Astrocyte (in vitro differentiated cells and primary cell): ENCODE measurements at regions not wholly inside any gene's neighbourhood (a gene's known extent, or its start where the extent isn't known, plus 50 kb on each side); places are given as distances from the start of the nearest gene placed in this dataset.

Experiments used
- DNase-seq: peaks from one replicate; pipeline ENCODE4 v3.0.0-alpha.2; 2010; ENCODE audit warnings: low read depth
- FAIRE-seq: peaks from 2 replicates; lab custom pipeline; 2011; peaks lifted over from hg19 to GRCh38; lab: Jason Lieb, UNC
- H2AFZ ChIP-seq: 2 replicates; pipeline ENCODE4 v1.6.0; 2012; ENCODE audit warnings: low read depth, low read length, inconsistent platforms
- H3K27ac ChIP-seq: 2 replicates; pipeline ENCODE4 v1.5.1; 2011; ENCODE audit warnings: low read depth, low read length, inconsistent platforms
- H3K27me3 ChIP-seq: 2 replicates; pipeline ENCODE4 v1.6.0; 2011; ENCODE audit warnings: low read length, inconsistent platforms; ENCODE audit not compliant: insufficient read depth
- H3K36me3 ChIP-seq: 2 replicates; pipeline ENCODE4 v1.5.1; 2011; ENCODE audit warnings: low read length, inconsistent platforms; ENCODE audit not compliant: insufficient read depth
- H3K4me1 ChIP-seq: 2 replicates; pipeline ENCODE4 v1.5.1; 2011; ENCODE audit warnings: low read length, inconsistent platforms; ENCODE audit not compliant: insufficient read depth
- H3K4me2 ChIP-seq: 2 replicates; pipeline ENCODE4 v1.6.0; 2012; ENCODE audit warnings: low read length, inconsistent platforms
- H3K4me3 ChIP-seq: 2 replicates; pipeline ENCODE4 v1.5.1; 2011; ENCODE audit warnings: low read depth, mild to moderate bottlenecking, low read length, inconsistent platforms; ENCODE audit not compliant: insufficient read depth
- H3K79me2 ChIP-seq: 2 replicates; pipeline ENCODE4 v1.6.0; 2012; ENCODE audit warnings: mild to moderate bottlenecking, low read length, inconsistent platforms; ENCODE audit not compliant: insufficient read depth
- H3K9ac ChIP-seq: 2 replicates; pipeline ENCODE4 v1.6.0; 2012; ENCODE audit warnings: mild to moderate bottlenecking, low read length, inconsistent platforms
- H3K9me3 ChIP-seq: 2 replicates; pipeline ENCODE4 v1.5.1; 2012; ENCODE audit warnings: low read depth, mild to moderate bottlenecking, low read length, inconsistent platforms; ENCODE audit not compliant: insufficient read depth
- H4K20me1 ChIP-seq: 2 replicates; pipeline ENCODE4 v1.6.0; 2012; ENCODE audit warnings: low read length, inconsistent platforms; ENCODE audit not compliant: insufficient read depth
- H3K27ac Mint-ChIP-seq: one replicate; pipeline ENCODE4 v1.8.0; 2021; ENCODE audit warnings: mild to moderate bottlenecking, mixed read lengths; ENCODE audit not compliant: unreplicated experiment
- H3K27me3 Mint-ChIP-seq: one replicate; pipeline ENCODE4 v1.8.0; 2021; ENCODE audit warnings: low read depth, mixed read lengths; ENCODE audit not compliant: unreplicated experiment
- H3K36me3 Mint-ChIP-seq: one replicate; pipeline ENCODE4 v1.8.0; 2021; ENCODE audit warnings: low read depth, mixed read lengths; ENCODE audit not compliant: unreplicated experiment
- H3K4me1 Mint-ChIP-seq: one replicate; pipeline ENCODE4 v1.8.0; 2021; ENCODE audit warnings: low read depth, mixed read lengths; ENCODE audit not compliant: unreplicated experiment
- H3K4me3 Mint-ChIP-seq: one replicate; pipeline ENCODE4 v1.8.0; 2021; ENCODE audit warnings: mild to moderate bottlenecking, moderate library complexity, mixed read lengths; ENCODE audit not compliant: unreplicated experiment
- H3K9me3 Mint-ChIP-seq: one replicate; pipeline ENCODE4 v1.8.0; 2021; ENCODE audit warnings: mild to moderate bottlenecking, mixed read lengths; ENCODE audit not compliant: unreplicated experiment
- CTCF ChIP-seq: IDR thresholded peaks from 2 replicates; pipeline ENCODE4 v1.5.1; 2011; ENCODE audit warnings: low read depth, mild to moderate bottlenecking, inconsistent platforms, low read length, moderate library complexity; ENCODE audit not compliant: insufficient read depth
- EZH2 ChIP-seq: IDR thresholded peaks from 2 replicates; pipeline ENCODE4 v1.6.1; 2012; ENCODE audit warnings: mild to moderate bottlenecking, low read length, inconsistent platforms; ENCODE audit not compliant: insufficient read depth

- Histone ChIP-seq H4K20me1 (no peaks in the 10 kb centered on the region), H3K4me1 (peaks cover 2% of the 10 kb centered on the region), H3K36me3 (no peaks in the 10 kb centered on the region), H3K27me3 (peaks cover 18% of the 10 kb centered on the region), H3K9ac (no peak overlapping the region), H3K27ac (no peak overlapping the region), H3K79me2 (no peaks in the 10 kb centered on the region), H3K4me3 (no peak overlapping the region), H3K4me2 (no peak overlapping the region), H2AFZ (no peak overlapping the region), H3K9me3 (no peaks in the 10 kb centered on the region)
- no peaks in the 10 kb centered on the region for H3K36me3 Mint-ChIP-seq
- H3K4me1 Mint-ChIP-seq: peaks cover 8% of the 10 kb centered on the region
- H3K9me3 Mint-ChIP-seq: peaks cover 3% of the 10 kb centered on the region
- DNase-seq: no peak
- FAIRE-seq: no peak
- peaks cover 12% of the 10 kb centered on the region for H3K27me3 Mint-ChIP-seq
- no peak overlapping the region for H3K4me3 Mint-ChIP-seq
- H3K27ac Mint-ChIP-seq: no peak overlapping the region
- TF ChIP-seq CTCF (no peak), EZH2 (no peak)
These were observed 151.9 kb upstream of the PELI1 start for GRCh38 chr2:64296140-64296480.

- Histone ChIP-seq H3K9ac (no peak overlapping the region), H4K20me1 (no peaks in the 10 kb centered on the region), H3K36me3 (no peaks in the 10 kb centered on the region), H3K27me3 (peaks cover 18% of the 10 kb centered on the region), H3K4me2 (no peak overlapping the region), H3K9me3 (no peaks in the 10 kb centered on the region), H3K79me2 (no peaks in the 10 kb centered on the region), H3K27ac (no peak overlapping the region), H3K4me3 (no peak overlapping the region), H3K4me1 (no peaks in the 10 kb centered on the region), H2AFZ (no peak overlapping the region)
- DNase-seq (no peak), FAIRE-seq (no peak)
- no peak overlapping the region for H3K4me3 Mint-ChIP-seq
- no peak overlapping the region for H3K27ac Mint-ChIP-seq
- H3K36me3 Mint-ChIP-seq: no peaks in the 10 kb centered on the region
- H3K4me1 Mint-ChIP-seq: peaks cover 6% of the 10 kb centered on the region
- peaks cover 12% of the 10 kb centered on the region for H3K27me3 Mint-ChIP-seq
- peaks cover 3% of the 10 kb centered on the region for H3K9me3 Mint-ChIP-seq
- no peak for TF ChIP-seq EZH2
- TF ChIP-seq CTCF: no peak
These were observed 152.6 kb upstream of the PELI1 start for GRCh38 chr2:64296695-64297346.

GRCh38 chr2:64298161-64298560, 153.9 kb upstream of the PELI1 start:
- no peak for FAIRE-seq
- no peak overlapping the region for H3K4me2 ChIP-seq
- peaks cover 12% of the 10 kb centered on the region for H3K27me3 Mint-ChIP-seq

More at GRCh38 chr2:64298161-64298560, 153.9 kb upstream of the PELI1 start:
- Mint-ChIP-seq H3K9me3 (peaks cover 3% of the 10 kb centered on the region), H3K4me3 (no peak overlapping the region), H3K27ac (no peak overlapping the region), H3K36me3 (no peaks in the 10 kb centered on the region), H3K4me1 (peaks cover 6% of the 10 kb centered on the region)
- Histone ChIP-seq H3K4me3 (no peak overlapping the region), H4K20me1 (no peaks in the 10 kb centered on the region), H3K27me3 (peaks cover 18% of the 10 kb centered on the region), H2AFZ (no peak overlapping the region), H3K9ac (no peak overlapping the region), H3K4me1 (no peaks in the 10 kb centered on the region), H3K9me3 (no peaks in the 10 kb centered on the region), H3K79me2 (no peaks in the 10 kb centered on the region), H3K36me3 (no peaks in the 10 kb centered on the region), H3K27ac (no peak overlapping the region)
- DNase-seq: no peak
- no peak for TF ChIP-seq CTCF
- no peak for TF ChIP-seq EZH2
